ENCODE measurements at regions not wholly inside any gene's neighbourhood (a gene's known extent, or its start where the extent isn't known, plus 50 kb on each side); places are given as distances from the start of the nearest gene placed in this dataset.

DNA sequence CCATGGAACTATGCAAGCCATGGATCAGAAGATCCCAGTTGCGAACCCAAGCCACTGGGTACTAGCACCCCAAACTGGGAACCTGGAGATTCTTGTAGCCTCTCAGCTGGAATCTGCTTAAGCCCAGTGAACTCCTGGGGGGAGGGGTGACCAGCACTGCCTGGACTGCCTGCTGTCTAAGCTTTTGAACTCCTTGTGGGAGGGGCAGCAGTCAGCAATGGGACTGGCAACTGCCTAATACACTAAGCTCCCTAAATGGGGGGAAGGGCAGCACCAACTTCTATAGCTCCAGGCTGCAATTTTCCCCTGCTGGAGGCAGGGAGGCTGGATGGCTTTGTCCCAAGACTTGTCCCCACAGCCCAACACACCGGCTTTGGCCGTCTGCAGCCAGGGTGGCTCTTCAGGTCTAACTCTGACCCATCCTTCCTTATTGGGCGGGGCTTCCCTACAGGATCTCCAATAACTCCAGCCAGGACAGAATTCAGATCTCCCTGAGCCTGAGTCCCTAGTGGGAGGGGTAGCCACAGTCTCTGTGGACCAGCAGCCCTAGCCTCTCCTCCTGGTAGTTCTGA is 485.1 kb downstream of the SOX5 start:
- no peak for TF ChIP-seq EZH2 (IDR thresholded peaks at IDR 0.05; ENCODE audit: borderline replicate concordance, insufficient read depth, low read length, poor library complexity, severe bottlenecking)
- no peak for TF ChIP-seq POLR2AphosphoS5 (IDR thresholded peaks at IDR 0.05)

All from neural cell (in vitro differentiated cells).